GM18511 (cell line): ENCODE measurements at regions not wholly inside any gene's neighbourhood (a gene's known extent, or its start where the extent isn't known, plus 50 kb on each side); places are given as distances from the start of the nearest gene placed in this dataset.
A peak's percentile ranks its signal among the peaks of the same experiment; 100 is the strongest.

Experiments
- ATAC-seq: cut with Tn5 transposase; IDR thresholded peaks from one replicate; pipeline ENCODE4 v1.9.1; 2021; ENCODE audit warnings: mild to moderate bottlenecking, moderate library complexity; ENCODE audit not compliant: unreplicated experiment

DNA sequence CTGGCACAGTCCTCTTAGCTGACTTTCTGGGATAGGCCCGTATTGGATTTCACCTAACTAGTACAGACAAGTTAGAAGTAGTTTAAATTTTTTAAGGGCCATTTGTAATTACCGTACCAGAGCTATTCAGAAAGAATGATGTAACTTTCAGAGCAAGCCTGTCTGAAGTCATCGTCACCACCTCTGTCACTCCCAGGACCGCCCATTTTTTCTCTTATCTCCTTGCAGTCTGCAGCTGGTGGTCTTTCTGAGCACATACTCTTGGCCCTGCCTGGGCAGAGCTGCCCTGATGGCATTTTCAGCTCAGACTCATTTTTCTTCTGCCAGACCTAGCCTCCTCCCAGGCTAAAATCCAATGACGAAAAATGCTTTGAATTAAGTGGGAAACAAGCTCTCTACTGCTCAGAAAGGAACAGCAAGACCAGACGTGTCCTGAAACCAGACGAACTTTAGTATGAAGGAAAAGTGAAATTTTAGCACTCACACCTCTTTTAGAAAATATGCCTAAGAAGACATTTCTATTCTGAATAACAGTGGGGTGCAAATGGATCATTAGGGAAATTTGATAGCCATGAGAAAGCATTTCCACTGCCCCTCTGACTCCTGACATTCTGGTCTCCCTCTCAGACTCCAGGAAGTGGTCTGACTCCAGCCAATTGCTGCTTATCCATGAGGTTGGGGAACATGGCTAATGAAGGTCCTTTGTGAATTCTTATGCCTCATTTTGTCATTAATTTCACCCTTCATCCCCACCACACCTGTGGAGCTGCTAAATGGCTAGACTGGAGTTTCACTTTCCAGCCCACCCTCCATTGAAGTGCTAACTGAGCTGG, 162.4 kb upstream of the GYPA start:
- ATAC-seq = no peak

- no peak for ATAC-seq
Measured at GRCh38 chr4:144304025-144304424, 163.5 kb upstream of the GYPA start.

DNA sequence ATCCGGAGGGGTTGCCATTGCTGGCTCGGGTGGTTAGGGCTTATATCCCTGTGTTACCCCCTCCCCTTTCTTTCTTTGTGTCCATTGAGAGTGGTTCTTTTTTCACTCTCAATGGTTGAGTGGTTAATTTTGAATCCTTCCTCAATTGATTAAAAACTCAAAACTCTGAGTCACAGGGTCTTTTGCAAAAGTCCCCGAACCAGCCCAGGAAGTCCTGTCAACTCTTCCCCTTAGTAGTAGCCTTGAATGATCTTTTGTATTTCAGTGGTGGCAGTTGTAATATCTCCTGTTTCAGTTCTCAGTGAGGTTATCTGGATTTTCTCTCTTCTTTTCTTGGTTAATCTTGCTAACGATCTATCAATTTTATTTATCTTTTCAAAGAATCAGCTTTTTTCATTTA, 170.0 kb upstream of the GYPA start:
- ATAC-seq = no peak

DNA sequence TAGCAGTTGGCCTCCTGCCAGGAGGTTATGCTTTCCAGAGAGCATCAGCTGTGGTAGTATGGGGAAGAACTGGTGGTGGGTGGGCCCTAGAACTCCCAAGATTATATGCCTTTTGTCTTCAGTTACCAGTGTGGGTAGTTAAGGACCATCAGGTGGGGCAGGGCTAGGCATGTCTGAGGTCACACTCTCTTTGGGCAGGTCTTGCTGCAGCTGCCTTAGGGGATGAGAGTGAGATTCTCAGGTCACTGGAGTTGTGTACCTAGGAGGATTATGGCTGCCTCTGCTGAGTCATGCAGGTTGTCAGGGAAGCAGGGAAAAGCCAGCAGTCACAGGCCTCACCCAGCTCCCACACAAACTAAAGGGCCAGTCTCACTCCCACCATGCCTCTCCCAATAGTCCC, 172.9 kb upstream of the GYPA start:
- no peak for ATAC-seq

DNA sequence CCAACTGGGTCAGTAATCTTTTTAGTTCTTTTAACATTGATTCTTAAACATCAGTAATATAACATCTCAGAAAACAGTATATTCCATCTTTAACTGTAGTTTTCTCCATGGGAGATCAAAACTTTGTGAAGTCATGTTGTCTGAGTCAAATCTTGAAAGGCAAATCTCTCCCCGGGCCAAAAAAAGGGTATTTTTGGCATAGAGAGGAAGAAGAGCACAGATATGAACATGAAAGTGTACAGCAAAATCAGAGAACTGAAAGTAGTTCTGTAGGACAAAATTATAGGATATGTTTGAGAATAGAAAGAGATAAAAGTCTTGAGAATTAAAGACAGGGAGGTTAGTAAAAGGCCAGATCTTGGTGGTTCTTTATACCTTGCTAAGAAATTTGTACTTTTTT, 176.4 kb upstream of the GYPA start:
- peak; percentile 81 for ATAC-seq

DNA sequence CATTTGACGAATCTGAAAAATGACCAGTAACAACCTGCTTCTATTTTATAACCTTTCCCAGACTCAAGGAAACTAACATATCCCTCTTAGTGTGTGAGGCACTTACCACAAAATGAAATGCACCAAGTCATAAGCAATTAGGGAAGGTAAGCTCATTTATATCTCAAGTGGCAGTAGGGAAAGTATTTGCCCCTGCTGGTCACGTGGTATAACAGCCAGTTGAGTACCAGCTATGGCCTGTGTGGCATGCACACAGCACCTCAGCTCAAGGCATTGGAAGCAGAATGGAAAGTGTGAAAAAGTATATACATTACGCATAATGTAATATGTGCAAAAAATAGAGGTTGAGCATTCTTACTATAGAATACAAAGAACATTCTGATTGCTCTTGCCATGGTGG, 178.3 kb upstream of the GYPA start:
- ATAC-seq = no peak

DNA sequence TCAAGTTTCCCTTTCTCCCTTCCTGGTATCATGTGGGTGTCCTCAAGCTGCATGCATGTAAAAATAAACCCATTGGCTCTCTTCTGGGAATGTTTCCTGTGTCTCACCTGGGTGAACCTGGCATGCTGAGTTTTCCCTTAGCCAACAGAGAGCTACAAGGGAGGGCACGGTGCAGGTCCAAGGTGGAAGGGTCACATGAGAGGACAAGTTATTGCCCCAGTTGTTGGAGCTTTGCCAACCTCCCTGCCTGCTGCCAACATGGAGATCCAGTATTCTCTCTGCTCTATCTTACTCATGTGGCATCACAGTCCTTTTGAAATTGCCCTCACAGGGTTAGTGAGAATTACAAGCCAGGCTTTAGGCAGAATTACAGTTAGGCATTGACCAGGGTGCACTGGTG, 196.1 kb upstream of the GYPA start:
- ATAC-seq = no peak

- peak; percentile 78 for ATAC-seq
Measured at GRCh38 chr4:144338148-144338547, 197.6 kb upstream of the GYPA start.

GRCh38 chr4:144338834-144339233, 198.3 kb upstream of the GYPA start:
- ATAC-seq = no peak

- ATAC-seq = no peak
Measured at GRCh38 chr4:144340931-144341330, 200.4 kb upstream of the GYPA start.

DNA sequence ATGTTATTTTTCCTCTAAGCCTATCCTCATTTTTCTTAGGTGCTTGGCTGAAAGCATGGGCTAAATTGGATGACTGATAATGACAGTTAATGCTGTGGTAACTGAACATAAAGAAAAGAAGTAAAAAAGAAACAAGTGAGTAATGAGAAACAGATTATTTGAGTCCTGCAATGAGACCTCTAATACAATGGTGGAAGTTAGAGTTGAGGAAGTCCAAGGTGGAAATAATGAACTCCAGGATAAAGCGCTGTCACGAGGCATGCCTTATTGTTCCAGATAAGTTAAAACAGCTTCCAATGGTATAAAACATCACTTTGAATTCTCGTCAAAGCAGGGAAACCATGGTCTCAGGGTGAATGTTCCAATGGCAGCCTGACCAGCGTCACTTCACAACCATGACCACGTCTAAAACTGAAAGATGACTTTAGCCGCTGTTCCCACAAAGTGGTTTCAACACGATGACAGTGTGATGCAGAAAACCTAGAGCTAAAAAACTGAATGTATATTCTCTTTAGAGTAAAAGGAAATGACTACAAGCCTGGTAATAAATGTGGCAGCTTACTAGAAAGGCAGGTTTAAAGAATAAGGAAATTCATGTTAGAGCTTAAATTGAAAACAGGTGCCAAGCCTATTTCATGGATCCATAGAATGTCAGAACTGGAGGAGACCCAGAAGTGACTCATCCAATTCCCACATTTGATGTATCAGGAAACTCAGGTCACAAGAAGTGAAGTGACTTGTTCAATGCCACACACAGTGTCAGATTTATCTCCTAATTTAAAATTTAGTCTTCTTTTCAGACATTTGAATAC, 202.6 kb upstream of the GYPA start:
- no peak for ATAC-seq

DNA sequence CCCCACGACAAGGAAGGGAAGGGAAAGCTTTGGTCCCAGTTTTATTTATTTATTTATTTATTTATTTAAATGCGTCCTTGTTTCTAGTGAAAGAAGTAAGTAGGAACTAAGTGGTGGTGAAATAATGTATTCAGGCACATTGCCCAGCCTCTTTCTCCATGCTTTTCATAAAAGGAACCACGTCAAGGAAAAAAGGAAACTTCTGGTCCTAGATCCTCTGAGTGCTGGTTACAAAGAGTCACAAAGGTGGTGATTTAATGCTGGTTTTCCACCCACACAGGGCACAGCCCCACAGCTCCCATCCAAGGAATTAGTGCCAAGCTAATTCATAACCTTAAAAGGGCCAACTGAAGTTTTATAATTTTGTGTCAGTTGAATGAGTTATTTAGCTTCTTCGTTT, 206.6 kb upstream of the GYPA start:
- no peak for ATAC-seq

- no peak for ATAC-seq
Measured at GRCh38 chr4:144350706-144351105, 210.2 kb upstream of the GYPA start.

DNA sequence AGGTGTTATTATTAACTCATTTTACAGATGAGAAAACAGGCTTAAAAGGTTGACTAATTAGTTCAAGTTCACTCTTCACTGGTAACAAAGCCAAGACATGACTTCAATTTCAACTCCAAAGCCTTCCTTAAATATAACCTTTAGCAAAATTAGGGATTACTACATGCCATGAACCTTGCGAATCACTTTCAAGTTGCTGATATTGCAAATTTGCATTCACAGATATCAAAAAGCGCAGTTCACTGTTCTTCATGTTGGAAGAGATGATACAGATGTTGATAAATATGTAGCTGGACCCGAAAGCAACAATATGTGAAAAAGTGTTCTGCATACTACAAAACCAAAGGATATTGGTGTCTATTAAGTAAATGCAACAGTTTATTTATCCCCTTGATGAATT, 210.8 kb upstream of the GYPA start:
- no peak for ATAC-seq

DNA sequence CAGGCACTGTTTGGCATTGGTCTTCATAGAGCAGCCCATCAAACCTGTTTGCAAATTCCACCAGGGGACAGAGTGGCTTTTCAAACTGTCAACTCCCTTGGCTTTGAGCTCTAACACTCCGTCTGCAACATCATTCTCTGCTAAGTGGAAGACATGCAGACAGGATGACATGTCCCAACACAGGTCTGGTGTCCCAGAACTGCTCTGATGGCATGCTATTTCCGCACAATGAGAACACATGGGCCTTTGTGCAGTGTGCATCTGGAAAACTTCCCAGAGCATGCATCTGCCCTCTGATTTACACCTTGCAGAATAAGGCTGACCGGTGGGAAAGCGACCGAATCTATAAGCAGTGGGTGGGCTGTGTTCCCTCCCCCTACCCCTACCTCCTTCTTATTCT, 212.8 kb upstream of the GYPA start:
- no peak for ATAC-seq

DNA sequence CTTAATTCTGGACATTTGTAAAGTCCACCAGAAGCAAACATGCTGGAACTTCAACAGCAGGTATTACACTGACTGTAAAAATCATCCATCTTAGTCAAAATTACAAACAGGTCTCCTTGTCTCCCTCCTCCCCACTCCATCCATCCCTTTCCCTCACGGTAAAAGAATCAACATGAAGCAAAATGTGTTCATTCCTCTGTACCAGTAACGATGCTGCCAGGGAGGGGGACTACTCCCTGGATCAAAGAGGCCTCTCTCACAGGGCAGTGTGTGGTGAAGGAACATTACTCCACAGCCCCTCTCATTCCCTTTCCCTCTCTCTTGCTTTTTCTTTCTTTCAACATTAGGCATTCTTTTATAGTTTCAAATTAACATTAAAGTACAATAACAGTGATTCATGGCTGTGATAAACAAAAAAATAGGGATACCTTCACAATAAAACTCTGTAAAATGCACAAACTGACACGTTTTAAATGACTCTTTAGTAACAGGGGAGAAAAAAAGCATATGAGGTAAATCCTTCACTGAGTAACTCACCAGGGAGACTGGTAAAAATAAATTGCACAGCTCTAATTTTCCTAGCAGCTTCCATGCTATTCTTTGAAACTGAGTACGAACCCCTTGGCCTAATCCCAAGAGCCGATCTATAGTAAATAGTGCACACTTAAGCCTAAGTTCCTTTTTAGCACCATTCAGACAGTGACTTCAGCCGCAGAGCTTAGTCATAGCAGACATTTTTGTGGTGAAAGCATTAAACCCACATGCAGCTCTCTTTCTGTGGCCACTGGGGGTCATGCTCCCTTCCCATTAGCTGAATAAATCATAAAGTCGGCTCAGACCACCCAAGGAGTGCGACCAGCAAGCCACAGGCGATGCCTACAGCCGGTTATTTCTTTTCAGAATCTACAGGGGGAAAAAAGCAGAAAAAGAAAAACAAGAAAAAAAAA, 215.6 kb upstream of the GYPA start:
- ATAC-seq = peak; percentile 97

DNA sequence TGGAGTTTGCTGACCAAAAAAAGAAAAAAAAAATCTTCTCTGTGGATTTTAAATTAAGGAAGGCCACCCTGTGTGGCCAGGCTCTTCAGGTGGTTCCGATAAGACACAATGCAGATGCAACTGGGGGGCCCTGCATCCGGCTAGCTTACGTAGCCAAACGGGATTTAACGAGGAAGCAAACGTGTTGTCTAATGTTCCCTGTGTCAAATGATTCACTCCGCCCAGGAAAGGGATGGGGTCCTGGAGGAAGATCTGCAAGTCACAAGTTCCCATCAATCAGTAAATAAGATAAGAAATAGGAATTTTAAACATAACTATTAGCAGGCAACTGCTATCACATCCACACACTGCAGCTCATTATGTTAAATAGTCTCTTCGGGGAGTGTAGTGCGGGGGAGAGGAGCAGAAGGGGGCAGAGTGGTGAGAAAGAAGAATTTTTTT, 216.4 kb upstream of the GYPA start:
- no peak for ATAC-seq

- ATAC-seq = peak; percentile 41
Measured at GRCh38 chr4:144357975-144358374, 217.5 kb upstream of the GYPA start.

GRCh38 chr4:144360146-144360793, 219.8 kb upstream of the GYPA start:
- no peak for ATAC-seq

DNA sequence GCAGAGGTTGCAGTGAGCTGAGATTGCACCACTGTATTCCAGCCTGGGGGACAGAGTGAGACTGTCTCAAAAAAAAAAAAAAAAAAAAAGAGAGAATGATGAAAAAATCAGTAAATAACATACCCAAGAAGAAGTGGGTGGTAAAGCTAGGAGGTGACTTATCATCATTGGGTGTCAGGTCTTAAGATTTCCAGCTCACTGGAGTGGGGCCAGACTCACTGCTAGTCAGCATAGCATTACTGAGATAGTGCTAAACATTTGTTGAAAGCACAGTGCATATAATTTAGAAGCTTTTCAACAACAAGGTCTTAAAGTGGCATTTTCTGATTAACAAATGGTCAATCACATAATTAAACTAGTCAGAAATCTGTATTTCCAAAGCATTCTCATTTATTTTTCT, 221.8 kb upstream of the GYPA start:
- no peak for ATAC-seq

GRCh38 chr4:144363890-144364289, 223.4 kb upstream of the GYPA start:
- ATAC-seq = no peak
